ENCODE measurements at regions not wholly inside any gene's neighbourhood (a gene's known extent, or its start where the extent isn't known, plus 50 kb on each side); places are given as distances from the start of the nearest gene placed in this dataset.

DNA sequence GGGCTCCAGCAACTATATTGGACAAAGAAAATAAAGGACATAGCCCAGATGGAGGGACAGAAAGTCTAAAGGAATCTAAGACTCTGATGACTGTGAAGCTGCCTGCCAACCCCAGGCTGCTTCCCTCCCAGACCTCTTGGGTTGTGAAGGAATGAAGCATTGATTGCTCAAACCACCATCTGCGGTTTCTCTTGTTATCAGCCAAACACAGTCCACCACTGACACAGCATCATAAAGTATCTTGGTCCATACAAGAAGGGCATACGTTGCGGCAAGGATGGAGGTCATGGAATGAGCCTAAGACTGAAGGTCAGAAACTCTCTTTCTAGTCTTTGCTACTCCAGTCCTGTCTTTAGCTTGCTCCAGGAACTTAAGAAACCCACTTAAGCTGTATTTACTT is 58.5 kb upstream of the PLXNC1 start (continued):
- TF ChIP-seq SREBF2 (CRISPR knock-in tag; IDR thresholded peaks at IDR 0.05) (no peak), PCBP2 (IDR thresholded peaks at IDR 0.05; ENCODE audit: low read depth, low read length, poor library complexity, severe bottlenecking) (no peak), ERF (CRISPR knock-in tag; IDR thresholded peaks at IDR 0.05) (no peak), PHTF2 (CRISPR knock-in tag; IDR thresholded peaks at IDR 0.05) (no peak), MEIS2 (IDR thresholded peaks at IDR 0.05; ENCODE audit: partially characterized antibody) (peak; percentile 76), TBP (optimal IDR thresholded peaks at IDR 0.05; ENCODE audit: low read depth, low read length) (no peak), ZNF174 (CRISPR knock-in tag; IDR thresholded peaks at IDR 0.05) (no peak), ZNF431 (CRISPR knock-in tag; IDR thresholded peaks at IDR 0.05) (no peak), ATF1 (CRISPR knock-in tag; IDR thresholded peaks at IDR 0.05) (no peak), ATF1 (tag; IDR thresholded peaks at IDR 0.05) (peak; percentile 27; the same call in 1 of the 2 replicates), HEY1 (CRISPR knock-in tag; IDR thresholded peaks at IDR 0.05; ENCODE audit: borderline replicate concordance) (no peak), RUNX1 (IDR thresholded peaks at IDR 0.05; ENCODE audit: low read depth) (peak; percentile 85; the same call in 1 of the 2 replicates), SMARCA4 (IDR thresholded peaks at IDR 0.05) (peak; percentile 78; the same call in 1 of the 2 replicates), FOSL1 (tag; conservative IDR thresholded peaks at IDR 0.05) (peak; percentile 75), TEAD4 (IDR thresholded peaks at IDR 0.05; ENCODE audit: low read length) (peak; percentile 95), TEAD4 (CRISPR knock-in tag; IDR thresholded peaks at IDR 0.05; ENCODE audit: borderline replicate concordance) (no peak), GATAD2A (IDR thresholded peaks at IDR 0.05) (no peak), CBX8 (IDR thresholded peaks at IDR 0.05; ENCODE audit: borderline replicate concordance, extremely low read depth, low read depth, low read length, poor library complexity, severe bottlenecking) (no peak), PPARD (CRISPR knock-in tag; IDR thresholded peaks at IDR 0.05) (no peak), POLR2AphosphoS5 (IDR thresholded peaks at IDR 0.05; ENCODE audit: control insufficient read depth, insufficient read depth, low read depth, low read length) (peak; percentile 73; the same call in 1 of the 2 replicates), SMARCB1 (IDR thresholded peaks at IDR 0.05; ENCODE audit: insufficient read length, low read depth) (no peak), JUNB (CRISPR knock-in tag; conservative IDR thresholded peaks at IDR 0.05) (no peak)
- TF ChIP-seq, protein P1, sequence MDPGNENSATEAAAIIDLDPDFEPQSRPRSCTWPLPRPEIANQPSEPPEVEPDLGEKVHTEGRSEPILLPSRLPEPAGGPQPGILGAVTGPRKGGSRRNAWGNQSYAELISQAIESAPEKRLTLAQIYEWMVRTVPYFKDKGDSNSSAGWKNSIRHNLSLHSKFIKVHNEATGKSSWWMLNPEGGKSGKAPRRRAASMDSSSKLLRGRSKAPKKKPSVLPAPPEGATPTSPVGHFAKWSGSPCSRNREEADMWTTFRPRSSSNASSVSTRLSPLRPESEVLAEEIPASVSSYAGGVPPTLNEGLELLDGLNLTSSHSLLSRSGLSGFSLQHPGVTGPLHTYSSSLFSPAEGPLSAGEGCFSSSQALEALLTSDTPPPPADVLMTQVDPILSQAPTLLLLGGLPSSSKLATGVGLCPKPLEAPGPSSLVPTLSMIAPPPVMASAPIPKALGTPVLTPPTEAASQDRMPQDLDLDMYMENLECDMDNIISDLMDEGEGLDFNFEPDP (CRISPR knock-in tag; IDR thresholded peaks at IDR 0.05) = no peak
- TF ChIP-seq, protein P2, sequence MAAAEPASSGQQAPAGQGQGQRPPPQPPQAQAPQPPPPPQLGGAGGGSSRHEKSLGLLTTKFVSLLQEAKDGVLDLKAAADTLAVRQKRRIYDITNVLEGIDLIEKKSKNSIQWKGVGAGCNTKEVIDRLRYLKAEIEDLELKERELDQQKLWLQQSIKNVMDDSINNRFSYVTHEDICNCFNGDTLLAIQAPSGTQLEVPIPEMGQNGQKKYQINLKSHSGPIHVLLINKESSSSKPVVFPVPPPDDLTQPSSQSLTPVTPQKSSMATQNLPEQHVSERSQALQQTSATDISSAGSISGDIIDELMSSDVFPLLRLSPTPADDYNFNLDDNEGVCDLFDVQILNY (CRISPR knock-in tag; IDR thresholded peaks at IDR 0.05) = no peak
- TF ChIP-seq, protein P3, sequence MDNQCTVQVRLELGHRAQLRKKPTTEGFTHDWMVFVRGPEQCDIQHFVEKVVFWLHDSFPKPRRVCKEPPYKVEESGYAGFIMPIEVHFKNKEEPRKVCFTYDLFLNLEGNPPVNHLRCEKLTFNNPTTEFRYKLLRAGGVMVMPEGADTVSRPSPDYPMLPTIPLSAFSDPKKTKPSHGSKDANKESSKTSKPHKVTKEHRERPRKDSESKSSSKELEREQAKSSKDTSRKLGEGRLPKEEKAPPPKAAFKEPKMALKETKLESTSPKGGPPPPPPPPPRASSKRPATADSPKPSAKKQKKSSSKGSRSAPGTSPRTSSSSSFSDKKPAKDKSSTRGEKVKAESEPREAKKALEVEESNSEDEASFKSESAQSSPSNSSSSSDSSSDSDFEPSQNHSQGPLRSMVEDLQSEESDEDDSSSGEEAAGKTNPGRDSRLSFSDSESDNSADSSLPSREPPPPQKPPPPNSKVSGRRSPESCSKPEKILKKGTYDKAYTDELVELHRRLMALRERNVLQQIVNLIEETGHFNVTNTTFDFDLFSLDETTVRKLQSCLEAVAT (IDR thresholded peaks at IDR 0.05) = peak in 1 of 2 experiments; percentile 93; a peak in 2 of 4 replicates
- TF ChIP-seq, protein P4, sequence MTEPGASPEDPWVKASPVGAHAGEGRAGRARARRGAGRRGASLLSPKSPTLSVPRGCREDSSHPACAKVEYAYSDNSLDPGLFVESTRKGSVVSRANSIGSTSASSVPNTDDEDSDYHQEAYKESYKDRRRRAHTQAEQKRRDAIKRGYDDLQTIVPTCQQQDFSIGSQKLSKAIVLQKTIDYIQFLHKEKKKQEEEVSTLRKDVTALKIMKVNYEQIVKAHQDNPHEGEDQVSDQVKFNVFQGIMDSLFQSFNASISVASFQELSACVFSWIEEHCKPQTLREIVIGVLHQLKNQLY (CRISPR knock-in tag; conservative IDR thresholded peaks at IDR 0.05) = no peak
- TF ChIP-seq, protein P5, sequence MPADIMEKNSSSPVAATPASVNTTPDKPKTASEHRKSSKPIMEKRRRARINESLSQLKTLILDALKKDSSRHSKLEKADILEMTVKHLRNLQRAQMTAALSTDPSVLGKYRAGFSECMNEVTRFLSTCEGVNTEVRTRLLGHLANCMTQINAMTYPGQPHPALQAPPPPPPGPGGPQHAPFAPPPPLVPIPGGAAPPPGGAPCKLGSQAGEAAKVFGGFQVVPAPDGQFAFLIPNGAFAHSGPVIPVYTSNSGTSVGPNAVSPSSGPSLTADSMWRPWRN (IDR thresholded peaks at IDR 0.05; ENCODE audit: low read depth) = peak; percentile 72; the same call in 1 of the 2 replicates

Measured in K562 (cell line).